HepG2 (cell line): ENCODE measurements at regions not wholly inside any gene's neighbourhood (a gene's known extent, or its start where the extent isn't known, plus 50 kb on each side); places are given as distances from the start of the nearest gene placed in this dataset.

Experiments used
- ATAC-seq: fragments of 200-7000 bp; cut with Tn5 transposase; 3 replicates; pipeline ENCODE4 v1.9.1; 2020; ENCODE audit warnings: mild to moderate bottlenecking, moderate library complexity
- BruUV-seq: library from RNA; stranded (reverse); fragments of 400-500 nt; replicated peaks from 2 replicates; lab custom pipeline; 2021; lab: Mats Ljungman, UMichigan
- CTCF ChIA-PET: fragments of 300-600 bp; formaldehyde crosslinking; extraction: SDS; loops from one replicate; lab custom pipeline; 2021; ENCODE audit warnings: low total read pairs, inconsistent platforms, low intra/inter-chr PET ratio; lab: Yijun Ruan, JAX
- POLR2A ChIA-PET: fragments of 350-600 bp; sonication (Branson Sonifier 250); formaldehyde crosslinking; loops from one replicate; lab custom pipeline; 2020; ENCODE audit warnings: antibody characterized with exemption, inconsistent platforms; lab: Yijun Ruan, JAX
- DNase-seq: peaks from one replicate; pipeline ENCODE4 v3.0.0-alpha.2; 2015; ENCODE audit warnings: low spot score
- FAIRE-seq: peaks from 3 replicates; lab custom pipeline; 2011; peaks lifted over from hg19 to GRCh38; lab: Jason Lieb, UNC
- H2AFZ ChIP-seq: one replicate; pipeline ENCODE4 v1.6.1; 2011; ENCODE audit warnings: low read length, inconsistent platforms
- H3K27ac ChIP-seq: fragments of 300-600 bp; 3 replicates; pipeline ENCODE4 v1.8.0; 2011; ENCODE audit warnings: mixed run types, mild to moderate bottlenecking, mixed read lengths, low read length, inconsistent platforms; ENCODE audit not compliant: insufficient read depth; ENCODE audit errors: extremely low read length
- H3K27me3 ChIP-seq, 2 experiments: fragments of 200-600 bp in 1 of 2; 2 replicates in 1 of 2; 3 replicates in 1 of 2; pipeline versions ENCODE4 v1.6.0 to v1.8.0; 2011; ENCODE audit warnings: low read length in 2 of 2, mild to moderate bottlenecking in 2 of 2, moderate library complexity in 2 of 2, inconsistent platforms in 1 of 2; ENCODE audit not compliant: insufficient read depth in 2 of 2, control insufficient read depth in 1 of 2
- H3K36me3 ChIP-seq, 2 experiments: fragments of 200-600 bp in 1 of 2; replicated peaks in 1 of 2; 2 replicates in 1 of 2; 3 replicates in 1 of 2; pipeline versions ENCODE4 v1.5.1 to v1.8.0; 2011; ENCODE audit warnings: low read length in 2 of 2, inconsistent platforms in 1 of 2; ENCODE audit not compliant: insufficient read depth in 2 of 2, control insufficient read depth in 1 of 2
- H3K4me1 ChIP-seq: 2 replicates; pipeline ENCODE4 v1.5.1; 2012; ENCODE audit warnings: low read length, inconsistent platforms; ENCODE audit not compliant: insufficient read depth
- H3K4me2 ChIP-seq: 2 replicates; pipeline ENCODE4 v1.6.0; 2011; ENCODE audit warnings: low read depth, low read length, inconsistent platforms
- H3K4me3 ChIP-seq, 3 experiments: fragments of 200-600 bp in 1 of 3; sonication (generic), shearing (Covaris generic) in 1 of 3; replicated peaks in 1 of 3; 2 replicates each; pipeline ENCODE4 v1.5.1; 2011 to 2016; ENCODE audit warnings: low read length in 3 of 3, inconsistent platforms in 2 of 3, low read depth in 2 of 3, mild to moderate bottlenecking in 2 of 3, control low read depth in 1 of 3, mixed read lengths in 1 of 3; ENCODE audit not compliant: insufficient read depth in 1 of 3
- H3K79me2 ChIP-seq: one replicate; pipeline ENCODE4 v1.6.1; 2011; ENCODE audit warnings: low read length, inconsistent platforms; ENCODE audit not compliant: insufficient read depth
- H3K9ac ChIP-seq: 2 replicates; pipeline ENCODE4 v1.6.0; 2011; ENCODE audit warnings: mild to moderate bottlenecking, low read depth, low read length, inconsistent platforms; ENCODE audit not compliant: insufficient read depth
- H3K9me3 ChIP-seq: 2 replicates; pipeline ENCODE4 v1.5.1; 2012; ENCODE audit warnings: mild to moderate bottlenecking, low read length
- H4K20me1 ChIP-seq: 2 replicates; pipeline ENCODE4 v1.6.0; 2011; ENCODE audit warnings: inconsistent platforms, mild to moderate bottlenecking, low read length, moderate library complexity; ENCODE audit not compliant: insufficient read depth
- MED8 ChIP-seq: sonication (generic); formaldehyde crosslinking; IDR thresholded peaks from 2 replicates; pipeline ENCODE4 v1.8.1; 2023; ENCODE audit warnings: mild to moderate bottlenecking, missing genetic modification reagents; ENCODE audit not compliant: insufficient replicate concordance
- NFYB ChIP-seq: sonication (generic); formaldehyde crosslinking; IDR thresholded peaks from 2 replicates; pipeline ENCODE4 v1.4.0; 2020; ENCODE audit warnings: missing genetic modification reagents
- NKX3-1 ChIP-seq: sonication (generic); formaldehyde crosslinking; IDR thresholded peaks from 2 replicates; pipeline ENCODE4 v1.5.0; 2020; ENCODE audit warnings: missing genetic modification reagents
- PAXIP1 ChIP-seq: sonication (generic); formaldehyde crosslinking; conservative IDR thresholded peaks from 2 replicates; pipeline ENCODE4 v1.4.0; 2020; ENCODE audit warnings: mild to moderate bottlenecking, missing genetic modification reagents, moderate library complexity
- TRAFD1 ChIP-seq: sonication (generic); formaldehyde crosslinking; IDR thresholded peaks from 2 replicates; pipeline ENCODE4 v1.5.1; 2020; ENCODE audit warnings: missing genetic modification reagents, mild to moderate bottlenecking, borderline replicate concordance
- ZNF775 ChIP-seq: sonication (generic); formaldehyde crosslinking; IDR thresholded peaks from 2 replicates; pipeline ENCODE4 v1.4.0; 2020; ENCODE audit warnings: missing genetic modification reagents, mild to moderate bottlenecking, moderate library complexity, borderline replicate concordance
- WGBS: methylation state at CpG from one replicate; pipeline ENCODE4 v1.1.6; 2017; ENCODE audit warnings: low lambda C conversion rate; 5-methylcytosine and 5-hydroxymethylcytosine counted together
- in situ Hi-C: cut with HindIII; loops from 2 replicates; pipeline ENCODE4 v1.10.0; 2017; ENCODE audit warnings: low pct_unique_long_range_greater_than_20kb; ENCODE audit not compliant: extremely low pct_ligation_motif_present
- intact Hi-C: fragments of 100-400 bp; cut with micrococcal nuclease; formaldehyde crosslinking; loops from one replicate; pipeline ENCODE4 v1.10.0; 2022; ENCODE audit not compliant: unreplicated experiment
- TF ChIP-seq, protein P1 (sequence below): sonication (generic); formaldehyde crosslinking; IDR thresholded peaks from 2 replicates; pipeline ENCODE4 v1.4.0; 2020; ENCODE audit warnings: mild to moderate bottlenecking, missing genetic modification reagents
- TF ChIP-seq, protein P2 (sequence below): IDR thresholded peaks from 2 replicates; pipeline ENCODE4 v1.6.1; 2016; ENCODE audit warnings: low read depth, missing genetic modification reagents, missing compliant biosample characterization

DNA sequence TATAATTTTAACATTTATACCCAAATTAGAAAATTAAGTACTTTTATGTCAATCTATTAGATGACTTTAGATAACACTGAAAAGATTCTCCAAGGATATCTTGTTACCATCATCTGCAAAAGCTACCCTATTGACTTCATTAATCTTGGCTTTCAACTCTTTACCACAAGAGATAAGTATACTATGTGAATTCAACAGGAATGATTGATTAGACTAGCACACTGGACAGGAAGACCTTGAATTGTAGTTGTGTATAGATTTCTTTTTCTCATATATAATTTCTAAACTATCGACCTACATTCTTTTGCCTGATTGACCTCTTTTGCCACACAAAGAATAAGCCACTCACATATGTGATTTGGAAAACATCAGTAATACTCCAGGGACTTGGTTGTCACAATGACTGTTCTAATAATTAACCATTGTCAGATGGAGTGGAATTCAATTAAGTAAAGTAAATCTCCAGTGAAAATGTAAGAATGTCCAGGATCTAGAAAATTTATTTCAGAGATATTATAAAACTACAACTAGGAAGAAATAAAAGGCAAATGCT lies 1132.0 kb downstream of the SORCS1 start (continued):
- TF ChIP-seq, protein P1, sequence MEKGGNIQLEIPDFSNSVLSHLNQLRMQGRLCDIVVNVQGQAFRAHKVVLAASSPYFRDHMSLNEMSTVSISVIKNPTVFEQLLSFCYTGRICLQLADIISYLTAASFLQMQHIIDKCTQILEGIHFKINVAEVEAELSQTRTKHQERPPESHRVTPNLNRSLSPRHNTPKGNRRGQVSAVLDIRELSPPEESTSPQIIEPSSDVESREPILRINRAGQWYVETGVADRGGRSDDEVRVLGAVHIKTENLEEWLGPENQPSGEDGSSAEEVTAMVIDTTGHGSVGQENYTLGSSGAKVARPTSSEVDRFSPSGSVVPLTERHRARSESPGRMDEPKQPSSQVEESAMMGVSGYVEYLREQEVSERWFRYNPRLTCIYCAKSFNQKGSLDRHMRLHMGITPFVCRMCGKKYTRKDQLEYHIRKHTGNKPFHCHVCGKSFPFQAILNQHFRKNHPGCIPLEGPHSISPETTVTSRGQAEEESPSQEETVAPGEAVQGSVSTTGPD (CRISPR knock-in tag): no peak
- TF ChIP-seq ZNF775 (CRISPR knock-in tag) (no peak), MED8 (CRISPR knock-in tag) (no peak)

GRCh38 chr10:106027240-106027639 lies 1137.3 kb downstream of the SORCS1 start:
- ATAC-seq (no peak), FAIRE-seq (no peak), DNase-seq (no peak)
- no peak overlapping the region for H2AFZ ChIP-seq
- intact Hi-C loops: no loop called here
- H3K9me3 ChIP-seq: peaks cover 85% of the 10 kb centered on the region
- ChIA-PET CTCF (no interaction called here), POLR2A (no interaction called here)
- H3K79me2 ChIP-seq: no peaks in the 10 kb centered on the region
- no peak overlapping the region for H3K27ac ChIP-seq
- no peaks in the 10 kb centered on the region for H3K4me1 ChIP-seq
- no peak overlapping the region for H3K4me3 ChIP-seq
- no peaks in the 10 kb centered on the region for H3K36me3 ChIP-seq
- 0% methylated on average over 1 of the region's 1 CpG for WGBS
- in situ Hi-C loops: no loop called here
- H4K20me1 ChIP-seq: no peaks in the 10 kb centered on the region
- BruUV-seq: no TSS peak
- no peak overlapping the region for H3K9ac ChIP-seq
- H3K27me3 ChIP-seq: no peaks in the 10 kb centered on the region
- no peak overlapping the region for H3K4me2 ChIP-seq
- TF ChIP-seq NKX3-1 (CRISPR knock-in tag): no peak
- TF ChIP-seq NFYB (CRISPR knock-in tag): no peak
- TF ChIP-seq TRAFD1 (CRISPR knock-in tag): no peak
- TF ChIP-seq, protein P2, sequence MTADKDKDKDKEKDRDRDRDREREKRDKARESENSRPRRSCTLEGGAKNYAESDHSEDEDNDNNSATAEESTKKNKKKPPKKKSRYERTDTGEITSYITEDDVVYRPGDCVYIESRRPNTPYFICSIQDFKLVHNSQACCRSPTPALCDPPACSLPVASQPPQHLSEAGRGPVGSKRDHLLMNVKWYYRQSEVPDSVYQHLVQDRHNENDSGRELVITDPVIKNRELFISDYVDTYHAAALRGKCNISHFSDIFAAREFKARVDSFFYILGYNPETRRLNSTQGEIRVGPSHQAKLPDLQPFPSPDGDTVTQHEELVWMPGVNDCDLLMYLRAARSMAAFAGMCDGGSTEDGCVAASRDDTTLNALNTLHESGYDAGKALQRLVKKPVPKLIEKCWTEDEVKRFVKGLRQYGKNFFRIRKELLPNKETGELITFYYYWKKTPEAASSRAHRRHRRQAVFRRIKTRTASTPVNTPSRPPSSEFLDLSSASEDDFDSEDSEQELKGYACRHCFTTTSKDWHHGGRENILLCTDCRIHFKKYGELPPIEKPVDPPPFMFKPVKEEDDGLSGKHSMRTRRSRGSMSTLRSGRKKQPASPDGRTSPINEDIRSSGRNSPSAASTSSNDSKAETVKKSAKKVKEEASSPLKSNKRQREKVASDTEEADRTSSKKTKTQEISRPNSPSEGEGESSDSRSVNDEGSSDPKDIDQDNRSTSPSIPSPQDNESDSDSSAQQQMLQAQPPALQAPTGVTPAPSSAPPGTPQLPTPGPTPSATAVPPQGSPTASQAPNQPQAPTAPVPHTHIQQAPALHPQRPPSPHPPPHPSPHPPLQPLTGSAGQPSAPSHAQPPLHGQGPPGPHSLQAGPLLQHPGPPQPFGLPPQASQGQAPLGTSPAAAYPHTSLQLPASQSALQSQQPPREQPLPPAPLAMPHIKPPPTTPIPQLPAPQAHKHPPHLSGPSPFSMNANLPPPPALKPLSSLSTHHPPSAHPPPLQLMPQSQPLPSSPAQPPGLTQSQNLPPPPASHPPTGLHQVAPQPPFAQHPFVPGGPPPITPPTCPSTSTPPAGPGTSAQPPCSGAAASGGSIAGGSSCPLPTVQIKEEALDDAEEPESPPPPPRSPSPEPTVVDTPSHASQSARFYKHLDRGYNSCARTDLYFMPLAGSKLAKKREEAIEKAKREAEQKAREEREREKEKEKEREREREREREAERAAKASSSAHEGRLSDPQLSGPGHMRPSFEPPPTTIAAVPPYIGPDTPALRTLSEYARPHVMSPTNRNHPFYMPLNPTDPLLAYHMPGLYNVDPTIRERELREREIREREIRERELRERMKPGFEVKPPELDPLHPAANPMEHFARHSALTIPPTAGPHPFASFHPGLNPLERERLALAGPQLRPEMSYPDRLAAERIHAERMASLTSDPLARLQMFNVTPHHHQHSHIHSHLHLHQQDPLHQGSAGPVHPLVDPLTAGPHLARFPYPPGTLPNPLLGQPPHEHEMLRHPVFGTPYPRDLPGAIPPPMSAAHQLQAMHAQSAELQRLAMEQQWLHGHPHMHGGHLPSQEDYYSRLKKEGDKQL: no peak
- TF ChIP-seq PAXIP1 (CRISPR knock-in tag): no peak
